ENCODE measurements at regions not wholly inside any gene's neighbourhood (a gene's known extent, or its start where the extent isn't known, plus 50 kb on each side); places are given as distances from the start of the nearest gene placed in this dataset.

GRCh38 chr10:52488606-52489485 lies 174.8 kb downstream of the DKK1 start:
- peak; percentile 31; the same call in 2 of the 3 replicates for ATAC-seq

GRCh38 chr10:52491246-52491995 lies 177.3 kb downstream of the DKK1 start:
- no peak for TF ChIP-seq ZNF565 (CRISPR knock-in tag; conservative IDR thresholded peaks at IDR 0.05; ENCODE audit: low read depth)
- 0 out of 2 replicates have a peak, but pooled peaks have one; percentile 74 for TF ChIP-seq CREB5 (CRISPR knock-in tag; IDR thresholded peaks at IDR 0.05; ENCODE audit: low read depth)
- peak; percentile 85 for TF ChIP-seq ISL1 (CRISPR knock-in tag; IDR thresholded peaks at IDR 0.05)

More at GRCh38 chr10:52488606-52489485, 174.8 kb downstream of the DKK1 start:
- TF ChIP-seq ISL1 (CRISPR knock-in tag; IDR thresholded peaks at IDR 0.05) (0 out of 2 replicates have a peak, but pooled peaks have one; percentile 5), ZFP30 (CRISPR knock-in tag; IDR thresholded peaks at IDR 0.05) (no peak)

DNA sequence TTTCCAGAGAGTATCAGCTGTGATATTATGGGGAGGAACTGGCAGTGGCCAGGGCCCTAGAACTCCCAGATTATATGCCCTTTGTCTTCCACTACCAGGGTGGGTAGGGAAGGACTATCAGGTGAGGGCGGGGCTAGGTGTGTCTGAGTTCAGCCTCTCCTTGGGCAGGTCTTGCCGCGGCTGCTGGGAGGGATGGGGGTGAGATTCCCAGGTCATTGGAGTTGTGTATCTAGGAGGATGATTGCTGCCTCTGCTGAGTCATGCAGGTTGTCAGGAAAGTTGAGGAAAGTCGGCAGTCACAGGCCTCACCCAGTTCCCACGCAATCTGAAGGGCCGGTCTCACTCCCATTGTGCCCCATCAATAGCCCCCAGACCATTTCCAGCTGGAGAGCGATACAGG lies 185.2 kb downstream of the DKK1 start:
- no peak for ATAC-seq
- TF ChIP-seq TCF4 (CRISPR knock-in tag; IDR thresholded peaks at IDR 0.05; ENCODE audit: borderline replicate concordance), result no peak
- no peak for TF ChIP-seq PATZ1 (CRISPR knock-in tag; IDR thresholded peaks at IDR 0.05; ENCODE audit: borderline replicate concordance)

More at GRCh38 chr10:52491246-52491995, 177.3 kb downstream of the DKK1 start:
- peak; percentile 15; the same call in 1 of the 3 replicates for ATAC-seq

DNA sequence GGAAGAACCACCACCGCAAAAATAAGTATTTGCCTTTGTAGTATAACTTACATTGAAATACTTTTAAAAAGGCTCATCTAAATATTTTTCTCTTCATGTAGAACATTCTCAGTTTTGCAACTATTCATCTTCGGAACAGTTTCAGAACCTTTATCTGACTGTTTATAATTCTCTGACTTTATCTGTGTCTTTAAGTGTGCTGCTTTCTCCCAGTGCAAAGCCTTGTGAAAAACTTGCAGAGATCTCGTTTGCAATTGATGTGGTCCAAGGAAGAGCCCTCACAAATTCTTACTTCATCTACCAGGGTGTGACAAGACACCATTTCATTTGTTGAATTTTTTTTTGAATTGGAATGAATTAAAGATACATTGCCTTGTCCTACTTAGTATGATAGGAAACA lies 186.4 kb downstream of the DKK1 start:
- TF ChIP-seq ARNTL (CRISPR knock-in tag; IDR thresholded peaks at IDR 0.05; ENCODE audit: borderline replicate concordance, low read depth) (no peak), TCF4 (CRISPR knock-in tag; IDR thresholded peaks at IDR 0.05; ENCODE audit: borderline replicate concordance) (no peak), GLIS3 (CRISPR knock-in tag; IDR thresholded peaks at IDR 0.05) (no peak), TOX (CRISPR knock-in tag; IDR thresholded peaks at IDR 0.05; ENCODE audit: borderline replicate concordance) (no peak), ZNF70 (CRISPR knock-in tag; IDR thresholded peaks at IDR 0.05) (no peak), RARB (CRISPR knock-in tag; IDR thresholded peaks at IDR 0.05) (no peak), ZNF8 (CRISPR knock-in tag; IDR thresholded peaks at IDR 0.05) (no peak), PPARA (CRISPR knock-in tag; IDR thresholded peaks at IDR 0.05; ENCODE audit: borderline replicate concordance) (no peak), OSR1 (CRISPR knock-in tag; IDR thresholded peaks at IDR 0.05) (no peak), CSDC2 (CRISPR knock-in tag; IDR thresholded peaks at IDR 0.05) (no peak), PATZ1 (CRISPR knock-in tag; IDR thresholded peaks at IDR 0.05; ENCODE audit: borderline replicate concordance) (no peak), ESRRG (CRISPR knock-in tag; IDR thresholded peaks at IDR 0.05) (no peak), ZFP30 (CRISPR knock-in tag; IDR thresholded peaks at IDR 0.05) (no peak), CREB5 (CRISPR knock-in tag; IDR thresholded peaks at IDR 0.05; ENCODE audit: low read depth) (no peak), ISL1 (CRISPR knock-in tag; IDR thresholded peaks at IDR 0.05) (no peak)
- TF ChIP-seq, protein P1, sequence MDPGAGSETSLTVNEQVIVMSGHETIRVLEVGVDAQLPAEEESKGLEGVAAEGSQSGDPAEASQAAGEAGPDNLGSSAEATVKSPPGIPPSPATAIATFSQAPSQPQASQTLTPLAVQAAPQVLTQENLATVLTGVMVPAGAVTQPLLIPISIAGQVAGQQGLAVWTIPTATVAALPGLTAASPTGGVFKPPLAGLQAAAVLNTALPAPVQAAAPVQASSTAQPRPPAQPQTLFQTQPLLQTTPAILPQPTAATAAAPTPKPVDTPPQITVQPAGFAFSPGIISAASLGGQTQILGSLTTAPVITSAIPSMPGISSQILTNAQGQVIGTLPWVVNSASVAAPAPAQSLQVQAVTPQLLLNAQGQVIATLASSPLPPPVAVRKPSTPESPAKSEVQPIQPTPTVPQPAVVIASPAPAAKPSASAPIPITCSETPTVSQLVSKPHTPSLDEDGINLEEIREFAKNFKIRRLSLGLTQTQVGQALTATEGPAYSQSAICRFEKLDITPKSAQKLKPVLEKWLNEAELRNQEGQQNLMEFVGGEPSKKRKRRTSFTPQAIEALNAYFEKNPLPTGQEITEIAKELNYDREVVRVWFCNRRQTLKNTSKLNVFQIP (CRISPR knock-in tag; IDR thresholded peaks at IDR 0.05; ENCODE audit: borderline replicate concordance, low read depth), result no peak
- TF ChIP-seq, protein P2, sequence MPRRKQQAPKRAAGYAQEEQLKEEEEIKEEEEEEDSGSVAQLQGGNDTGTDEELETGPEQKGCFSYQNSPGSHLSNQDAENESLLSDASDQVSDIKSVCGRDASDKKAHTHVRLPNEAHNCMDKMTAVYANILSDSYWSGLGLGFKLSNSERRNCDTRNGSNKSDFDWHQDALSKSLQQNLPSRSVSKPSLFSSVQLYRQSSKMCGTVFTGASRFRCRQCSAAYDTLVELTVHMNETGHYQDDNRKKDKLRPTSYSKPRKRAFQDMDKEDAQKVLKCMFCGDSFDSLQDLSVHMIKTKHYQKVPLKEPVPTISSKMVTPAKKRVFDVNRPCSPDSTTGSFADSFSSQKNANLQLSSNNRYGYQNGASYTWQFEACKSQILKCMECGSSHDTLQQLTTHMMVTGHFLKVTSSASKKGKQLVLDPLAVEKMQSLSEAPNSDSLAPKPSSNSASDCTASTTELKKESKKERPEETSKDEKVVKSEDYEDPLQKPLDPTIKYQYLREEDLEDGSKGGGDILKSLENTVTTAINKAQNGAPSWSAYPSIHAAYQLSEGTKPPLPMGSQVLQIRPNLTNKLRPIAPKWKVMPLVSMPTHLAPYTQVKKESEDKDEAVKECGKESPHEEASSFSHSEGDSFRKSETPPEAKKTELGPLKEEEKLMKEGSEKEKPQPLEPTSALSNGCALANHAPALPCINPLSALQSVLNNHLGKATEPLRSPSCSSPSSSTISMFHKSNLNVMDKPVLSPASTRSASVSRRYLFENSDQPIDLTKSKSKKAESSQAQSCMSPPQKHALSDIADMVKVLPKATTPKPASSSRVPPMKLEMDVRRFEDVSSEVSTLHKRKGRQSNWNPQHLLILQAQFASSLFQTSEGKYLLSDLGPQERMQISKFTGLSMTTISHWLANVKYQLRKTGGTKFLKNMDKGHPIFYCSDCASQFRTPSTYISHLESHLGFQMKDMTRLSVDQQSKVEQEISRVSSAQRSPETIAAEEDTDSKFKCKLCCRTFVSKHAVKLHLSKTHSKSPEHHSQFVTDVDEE (CRISPR knock-in tag; IDR thresholded peaks at IDR 0.05), result no peak
- no peak for ATAC-seq
